ENCODE measurements at regions not wholly inside any gene's neighbourhood (a gene's known extent, or its start where the extent isn't known, plus 50 kb on each side); places are given as distances from the start of the nearest gene placed in this dataset.

GRCh38 chr4:140316799-140317198, 56.6 kb upstream of the SCOC start:
- no peak overlapping the region for H3K27ac Mint-ChIP-seq
- Histone ChIP-seq H3K27ac (ENCODE audit: low read depth, low read length) (no peak overlapping the region), H3K9me3 (ENCODE audit: control insufficient read depth in 1 of 2, low read length in 2 of 2) (no peaks in the 10 kb centered on the region), H3K4me1 (ENCODE audit: insufficient read depth, low read length) (no peaks in the 10 kb centered on the region), H3K27me3 (ENCODE audit: insufficient read depth, low read length) (no peaks in the 10 kb centered on the region), H3K4me3 (ENCODE audit: low read length in 2 of 2) (no peak overlapping the region), H3K36me3 (ENCODE audit: insufficient read depth, low read length) (no peaks in the 10 kb centered on the region)
- H3K36me3 Mint-ChIP-seq = no peaks in the 10 kb centered on the region
- H3K4me3 Mint-ChIP-seq = no peak overlapping the region
- no peak for DNase-seq
- H3K27me3 Mint-ChIP-seq = peaks cover 6 to 10% of the 10 kb centered on the region in 2 donors
- POLR2A ChIA-PET (ENCODE audit: partially characterized antibody) = no interaction called here
- intact Hi-C loops (cut with micrococcal nuclease) = no loop called here
- H3K9me3 Mint-ChIP-seq = peaks cover 0 to 9% (median 3%) of the 10 kb centered on the region in 8 donors
- no peaks in the 10 kb centered on the region for H3K4me1 Mint-ChIP-seq
- CTCF ChIA-PET (ENCODE audit: partially characterized antibody) = no interaction called here

GRCh38 chr4:140315970-140316369, 57.5 kb upstream of the SCOC start:
- H3K4me1 Mint-ChIP-seq = no peaks in the 10 kb centered on the region
- intact Hi-C loops (cut with micrococcal nuclease) = no loop called here
- no peak overlapping the region for H3K27ac Mint-ChIP-seq
- H3K4me3 Mint-ChIP-seq = no peak overlapping the region
- Histone ChIP-seq H3K27me3 (ENCODE audit: insufficient read depth, low read length) (no peaks in the 10 kb centered on the region), H3K9me3 (ENCODE audit: control insufficient read depth in 1 of 2, low read length in 2 of 2) (no peaks in the 10 kb centered on the region), H3K27ac (ENCODE audit: low read depth, low read length) (no peak overlapping the region), H3K4me1 (ENCODE audit: insufficient read depth, low read length) (no peaks in the 10 kb centered on the region), H3K36me3 (ENCODE audit: insufficient read depth, low read length) (no peaks in the 10 kb centered on the region), H3K4me3 (ENCODE audit: low read length in 2 of 2) (no peak overlapping the region)
- peaks cover 6 to 10% of the 10 kb centered on the region in 2 donors for H3K27me3 Mint-ChIP-seq
- H3K9me3 Mint-ChIP-seq = peaks cover 0 to 6% (median 2%) of the 10 kb centered on the region in 8 donors
- DNase-seq = no peak
- ChIA-PET POLR2A (ENCODE audit: partially characterized antibody) (no interaction called here), CTCF (ENCODE audit: partially characterized antibody) (no interaction called here)
- no peaks in the 10 kb centered on the region for H3K36me3 Mint-ChIP-seq

GRCh38 chr4:140315438-140315837, 58.0 kb upstream of the SCOC start:
- ChIA-PET CTCF (ENCODE audit: partially characterized antibody) (no interaction called here), POLR2A (ENCODE audit: partially characterized antibody) (no interaction called here)
- no peaks in the 10 kb centered on the region for H3K36me3 Mint-ChIP-seq

GRCh38 chr4:140315019-140315418, 58.4 kb upstream of the SCOC start:
- H3K4me1 ChIP-seq (ENCODE audit: insufficient read depth, low read length) = no peaks in the 10 kb centered on the region
- no peak overlapping the region for H3K4me3 ChIP-seq (ENCODE audit: low read length in 2 of 2)
- Mint-ChIP-seq H3K36me3 (no peaks in the 10 kb centered on the region), H3K27me3 (peaks cover 4 to 10% of the 10 kb centered on the region in 2 donors), H3K9me3 (peaks cover 0 to 4% (median 0%) of the 10 kb centered on the region in 8 donors), H3K27ac (no peak overlapping the region), H3K4me1 (no peaks in the 10 kb centered on the region), H3K4me3 (no peak overlapping the region)
- intact Hi-C loops (cut with micrococcal nuclease) = no loop called here
- ChIA-PET POLR2A (ENCODE audit: partially characterized antibody) (no interaction called here), CTCF (ENCODE audit: partially characterized antibody) (no interaction called here)
- H3K27ac ChIP-seq (ENCODE audit: low read depth, low read length) = no peak overlapping the region
- DNase-seq = no peak
- H3K27me3 ChIP-seq (ENCODE audit: insufficient read depth, low read length) = no peaks in the 10 kb centered on the region
- no peaks in the 10 kb centered on the region for H3K9me3 ChIP-seq (ENCODE audit: control insufficient read depth in 1 of 2, low read length in 2 of 2)
- no peaks in the 10 kb centered on the region for H3K36me3 ChIP-seq (ENCODE audit: insufficient read depth, low read length)

More at GRCh38 chr4:140315438-140315837, 58.0 kb upstream of the SCOC start:
- H3K9me3 Mint-ChIP-seq = peaks cover 0 to 4% (median under 1%) of the 10 kb centered on the region in 8 donors
- no peaks in the 10 kb centered on the region for H3K4me1 Mint-ChIP-seq
- no peak overlapping the region for H3K27ac Mint-ChIP-seq
- DNase-seq = no peak
- Histone ChIP-seq H3K36me3 (ENCODE audit: insufficient read depth, low read length) (no peaks in the 10 kb centered on the region), H3K27me3 (ENCODE audit: insufficient read depth, low read length) (no peaks in the 10 kb centered on the region), H3K27ac (ENCODE audit: low read depth, low read length) (no peak overlapping the region), H3K4me3 (ENCODE audit: low read length in 2 of 2) (no peak overlapping the region), H3K4me1 (ENCODE audit: insufficient read depth, low read length) (no peaks in the 10 kb centered on the region), H3K9me3 (ENCODE audit: control insufficient read depth in 1 of 2, low read length in 2 of 2) (no peaks in the 10 kb centered on the region)
- H3K4me3 Mint-ChIP-seq = no peak overlapping the region
- H3K27me3 Mint-ChIP-seq = peaks cover 6 to 12% of the 10 kb centered on the region in 2 donors
- intact Hi-C loops (cut with micrococcal nuclease) = no loop called here

GRCh38 chr4:140312100-140312499, 61.3 kb upstream of the SCOC start:
- Histone ChIP-seq H3K27me3 (ENCODE audit: insufficient read depth, low read length) (no peaks in the 10 kb centered on the region), H3K36me3 (ENCODE audit: insufficient read depth, low read length) (no peaks in the 10 kb centered on the region), H3K4me3 (ENCODE audit: low read length in 2 of 2) (no peak overlapping the region), H3K27ac (ENCODE audit: low read depth, low read length) (no peak overlapping the region), H3K9me3 (ENCODE audit: control insufficient read depth in 1 of 2, low read length in 2 of 2) (no peaks in the 10 kb centered on the region), H3K4me1 (ENCODE audit: insufficient read depth, low read length) (no peaks in the 10 kb centered on the region)
- peaks cover 2 to 7% of the 10 kb centered on the region in 2 donors for H3K27me3 Mint-ChIP-seq
- POLR2A ChIA-PET (ENCODE audit: partially characterized antibody) = no interaction called here
- no peak for DNase-seq
- H3K36me3 Mint-ChIP-seq = no peaks in the 10 kb centered on the region
- intact Hi-C loops (cut with micrococcal nuclease) = no loop called here
- H3K4me1 Mint-ChIP-seq = no peaks in the 10 kb centered on the region
- no peak overlapping the region for H3K27ac Mint-ChIP-seq
- CTCF ChIA-PET (ENCODE audit: partially characterized antibody) = no interaction called here
- H3K4me3 Mint-ChIP-seq = no peak overlapping the region
- no peaks in the 10 kb centered on the region for H3K9me3 Mint-ChIP-seq

GRCh38 chr4:140311257-140311835, 62.1 kb upstream of the SCOC start:
- H3K27me3 ChIP-seq (ENCODE audit: insufficient read depth, low read length) = no peaks in the 10 kb centered on the region
- H3K4me1 ChIP-seq (ENCODE audit: insufficient read depth, low read length) = no peaks in the 10 kb centered on the region
- no peak for DNase-seq
- no peaks in the 10 kb centered on the region for H3K36me3 Mint-ChIP-seq
- no peak overlapping the region for H3K4me3 ChIP-seq (ENCODE audit: low read length in 2 of 2)
- no peak overlapping the region for H3K4me3 Mint-ChIP-seq
- no peak overlapping the region for H3K27ac Mint-ChIP-seq
- H3K4me1 Mint-ChIP-seq = no peaks in the 10 kb centered on the region
- H3K27me3 Mint-ChIP-seq = peaks cover 2 to 7% of the 10 kb centered on the region in 2 donors
- H3K36me3 ChIP-seq (ENCODE audit: insufficient read depth, low read length) = no peaks in the 10 kb centered on the region
- no peaks in the 10 kb centered on the region for H3K9me3 ChIP-seq (ENCODE audit: control insufficient read depth in 1 of 2, low read length in 2 of 2)
- no peak overlapping the region for H3K27ac ChIP-seq (ENCODE audit: low read depth, low read length)
- no peaks in the 10 kb centered on the region for H3K9me3 Mint-ChIP-seq
- CTCF ChIA-PET (ENCODE audit: partially characterized antibody) = no interaction called here
- POLR2A ChIA-PET (ENCODE audit: partially characterized antibody) = no interaction called here
- intact Hi-C loops (cut with micrococcal nuclease) = no loop called here

- H3K4me1 ChIP-seq (ENCODE audit: insufficient read depth, low read length) = no peaks in the 10 kb centered on the region
- intact Hi-C loops (cut with micrococcal nuclease) = no loop called here
- no peaks in the 10 kb centered on the region for H3K4me1 Mint-ChIP-seq
- no peaks in the 10 kb centered on the region for H3K9me3 ChIP-seq (ENCODE audit: control insufficient read depth in 1 of 2, low read length in 2 of 2)
- H3K27ac Mint-ChIP-seq = no peak overlapping the region
- no peaks in the 10 kb centered on the region for H3K9me3 Mint-ChIP-seq
- H3K4me3 Mint-ChIP-seq = no peak overlapping the region
- DNase-seq = no peak
- ChIA-PET CTCF (ENCODE audit: partially characterized antibody) (interaction anchor here (1.4 kb wide), 1 partner anchor 21 kb away, joined by 3 read pairs; no protein-coding TSS in a partner anchor), POLR2A (ENCODE audit: partially characterized antibody) (no interaction called here)
- H3K27ac ChIP-seq (ENCODE audit: low read depth, low read length) = no peak overlapping the region
- H3K36me3 ChIP-seq (ENCODE audit: insufficient read depth, low read length) = no peaks in the 10 kb centered on the region
- peaks cover 2 to 5% of the 10 kb centered on the region in 2 donors for H3K27me3 Mint-ChIP-seq
- H3K27me3 ChIP-seq (ENCODE audit: insufficient read depth, low read length) = no peaks in the 10 kb centered on the region
- H3K4me3 ChIP-seq (ENCODE audit: low read length in 2 of 2) = no peak overlapping the region
- no peaks in the 10 kb centered on the region for H3K36me3 Mint-ChIP-seq
Measured at GRCh38 chr4:140309124-140309870, 64.1 kb upstream of the SCOC start.

All from CD4-positive, alpha-beta memory T cell (primary cell).